22Rv1 (cell line): ENCODE measurements at regions not wholly inside any gene's neighbourhood (a gene's known extent, or its start where the extent isn't known, plus 50 kb on each side); places are given as distances from the start of the nearest gene placed in this dataset.

Experiments used
- ZFX ChIP-seq: fragments of 450-650 bp; IDR thresholded peaks from 2 replicates; pipeline ENCODE4 v1.6.1; 2017; ENCODE audit warnings: antibody characterized with exemption, borderline replicate concordance
- TF ChIP-seq, protein P1 (sequence below): fragments of 450-650 bp; IDR thresholded peaks from 2 replicates; pipeline ENCODE4 v1.5.1; 2017; ENCODE audit warnings: mild to moderate bottlenecking

DNA sequence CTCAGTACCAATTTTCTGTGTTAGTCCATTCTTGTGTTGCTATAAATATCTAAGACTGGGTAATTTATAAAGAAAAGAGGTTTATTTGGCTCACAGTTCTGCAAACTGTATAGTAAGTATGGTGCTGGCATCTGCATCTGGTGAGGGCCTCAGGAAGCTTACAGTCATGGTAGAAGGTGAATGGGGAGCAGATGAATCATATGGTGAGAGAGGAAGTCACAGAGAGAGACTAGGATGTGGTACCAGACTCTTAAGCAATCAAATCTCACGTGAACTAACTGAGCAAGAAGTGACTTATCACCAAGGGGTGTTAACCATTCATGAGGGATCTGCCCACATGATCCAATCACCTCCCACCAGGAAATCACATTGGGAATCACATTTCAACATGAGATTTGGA lies 60.8 kb upstream of the ZBED5 start:
- TF ChIP-seq, protein P1, sequence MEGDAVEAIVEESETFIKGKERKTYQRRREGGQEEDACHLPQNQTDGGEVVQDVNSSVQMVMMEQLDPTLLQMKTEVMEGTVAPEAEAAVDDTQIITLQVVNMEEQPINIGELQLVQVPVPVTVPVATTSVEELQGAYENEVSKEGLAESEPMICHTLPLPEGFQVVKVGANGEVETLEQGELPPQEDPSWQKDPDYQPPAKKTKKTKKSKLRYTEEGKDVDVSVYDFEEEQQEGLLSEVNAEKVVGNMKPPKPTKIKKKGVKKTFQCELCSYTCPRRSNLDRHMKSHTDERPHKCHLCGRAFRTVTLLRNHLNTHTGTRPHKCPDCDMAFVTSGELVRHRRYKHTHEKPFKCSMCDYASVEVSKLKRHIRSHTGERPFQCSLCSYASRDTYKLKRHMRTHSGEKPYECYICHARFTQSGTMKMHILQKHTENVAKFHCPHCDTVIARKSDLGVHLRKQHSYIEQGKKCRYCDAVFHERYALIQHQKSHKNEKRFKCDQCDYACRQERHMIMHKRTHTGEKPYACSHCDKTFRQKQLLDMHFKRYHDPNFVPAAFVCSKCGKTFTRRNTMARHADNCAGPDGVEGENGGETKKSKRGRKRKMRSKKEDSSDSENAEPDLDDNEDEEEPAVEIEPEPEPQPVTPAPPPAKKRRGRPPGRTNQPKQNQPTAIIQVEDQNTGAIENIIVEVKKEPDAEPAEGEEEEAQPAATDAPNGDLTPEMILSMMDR, result no peak
- TF ChIP-seq ZFX, result no peak
